A549 (cell line): ENCODE measurements at regions not wholly inside any gene's neighbourhood (a gene's known extent, or its start where the extent isn't known, plus 50 kb on each side); places are given as distances from the start of the nearest gene placed in this dataset.

Source experiments
- ATAC-seq, 2 experiments: fragments of 200-7000 bp in 1 of 2; fragments of >200 bp in 1 of 2; cut with Nextera tagmentation in 1 of 2; cut with Tn5 transposase in 1 of 2; 3 replicates each; pipeline versions ENCODE4 v1.8.0 to v1.9.1; 2018 to 2020; ENCODE audit warnings: mild to moderate bottlenecking in 1 of 2, moderate library complexity in 1 of 2
- CTCF ChIA-PET: fragments of 300-600 bp; sonication (Branson Sonifier 250); formaldehyde crosslinking; extraction: SDS; loops from one replicate; lab custom pipeline; 2021; ENCODE audit warnings: antibody characterized with exemption, inconsistent platforms; lab: Yijun Ruan, JAX
- POLR2A ChIA-PET: fragments of 350-600 bp; formaldehyde crosslinking; extraction: SDS; loops from one replicate; lab custom pipeline; 2021; ENCODE audit warnings: antibody characterized with exemption, inconsistent platforms; lab: Yijun Ruan, JAX
- DNase-seq, 2 experiments: peaks; one replicate each; pipeline versions ENCODE4 v3.0.0 to v3.0.0-alpha.2; 2011 to 2016; ENCODE audit warnings: low read depth in 1 of 2, low spot score in 1 of 2
- FAIRE-seq: peaks from 2 replicates; lab custom pipeline; 2011; peaks lifted over from hg19 to GRCh38; lab: Jason Lieb, UNC
- H3K27ac ChIP-seq, 2 experiments: fragments of >200 bp; sonication (Bioruptor Twin); formaldehyde crosslinking; 3 replicates each; pipeline ENCODE4 v1.5.1; 2016 to 2017
- H3K4me1 ChIP-seq: fragments of >200 bp; sonication (Bioruptor Twin); formaldehyde crosslinking; 3 replicates; pipeline ENCODE4 v1.6.1; 2016
- H3K4me2 ChIP-seq: fragments of >200 bp; sonication (Bioruptor Twin); formaldehyde crosslinking; 3 replicates; pipeline ENCODE4 v1.6.1; 2016
- H3K4me3 ChIP-seq: fragments of >200 bp; sonication (Bioruptor Twin); formaldehyde crosslinking; 3 replicates; pipeline ENCODE4 v1.5.1; 2016
- H3K9me3 ChIP-seq: fragments of >200 bp; sonication (Bioruptor Twin); formaldehyde crosslinking; 3 replicates; pipeline ENCODE4 v1.6.1; 2016
- BCL3 ChIP-seq: fragments of >200 bp; sonication (Bioruptor Twin); formaldehyde crosslinking; IDR thresholded peaks from 3 replicates; pipeline ENCODE4 v1.6.1; 2016
- BHLHE40 ChIP-seq: IDR thresholded peaks from 2 replicates; pipeline ENCODE4 v1.6.1; 2012; ENCODE audit warnings: low read depth, low read length, inconsistent platforms
- CBX2 ChIP-seq: fragments of 200-600 bp; sonication (generic); IDR thresholded peaks from 2 replicates; pipeline ENCODE4 v1.6.1; 2016; ENCODE audit warnings: low read depth, mild to moderate bottlenecking, borderline replicate concordance
- CBX8 ChIP-seq: fragments of 200-600 bp; sonication (generic); IDR thresholded peaks from 2 replicates; pipeline ENCODE4 v1.6.1; 2016
- CHD2 ChIP-seq: fragments of 150-350 bp; IDR thresholded peaks from 2 replicates; pipeline ENCODE4 v1.6.1; 2014; ENCODE audit warnings: low read length; ENCODE audit not compliant: partially characterized antibody
- CTCF ChIP-seq: fragments of >200 bp; sonication (Bioruptor Twin); formaldehyde crosslinking; IDR thresholded peaks from 3 replicates; pipeline ENCODE4 v1.5.1; 2016
- EHF ChIP-seq: fragments of 250-450 bp; sonication (Bioruptor Pico); IDR thresholded peaks from 2 replicates; pipeline ENCODE4 v1.5.0; 2020; ENCODE audit warnings: mild to moderate bottlenecking
- EP300 ChIP-seq, 2 experiments: fragments of >200 bp; sonication (Bioruptor Twin); formaldehyde crosslinking; IDR thresholded peaks; 2 replicates in 1 of 2; 3 replicates in 1 of 2; pipeline ENCODE4 v1.6.1; 2016 to 2017
- FOSB ChIP-seq: fragments of 250-450 bp; sonication (Bioruptor Pico); IDR thresholded peaks from 2 replicates; pipeline ENCODE4 v1.5.0; 2020; ENCODE audit warnings: mild to moderate bottlenecking, moderate library complexity
- FOSL2 ChIP-seq, 2 experiments: fragments of 450-650 bp in 1 of 2; fragments of >200 bp in 1 of 2; sonication (Bioruptor Twin) in 1 of 2; formaldehyde crosslinking; IDR thresholded peaks; 2 replicates each; pipeline versions ENCODE4 v1.5.0 to v1.6.1; 2016 to 2020; ENCODE audit warnings: mild to moderate bottlenecking in 1 of 2, moderate library complexity in 1 of 2
- HDAC2 ChIP-seq: fragments of 200-600 bp; sonication (generic); IDR thresholded peaks from 2 replicates; pipeline ENCODE4 v1.6.1; 2016
- KDM5A ChIP-seq: fragments of 200-600 bp; sonication (generic); IDR thresholded peaks from 2 replicates; pipeline ENCODE4 v1.6.1; 2016; ENCODE audit warnings: antibody characterized with exemption, mild to moderate bottlenecking
- NR3C1 ChIP-seq: fragments of >200 bp; sonication (Bioruptor Twin); formaldehyde crosslinking; IDR thresholded peaks from 3 replicates; pipeline ENCODE4 v1.6.1; 2017
- PBX3 ChIP-seq: IDR thresholded peaks from 2 replicates; pipeline ENCODE4 v1.6.1; 2012
- POLR2AphosphoS2 ChIP-seq: conservative IDR thresholded peaks from 2 replicates; pipeline ENCODE4 v1.6.1; 2012; ENCODE audit warnings: low read length, improper control_type of control experiment, inconsistent platforms
- RAD21 ChIP-seq, 2 experiments: fragments of >200 bp in 1 of 2; sonication (Bioruptor Twin) in 1 of 2; formaldehyde crosslinking in 1 of 2; IDR thresholded peaks in 1 of 2; conservative IDR thresholded peaks in 1 of 2; 2 replicates in 1 of 2; 3 replicates in 1 of 2; pipeline ENCODE4 v1.6.1; 2012 to 2018; ENCODE audit warnings: inconsistent platforms in 1 of 2
- RARB ChIP-seq: fragments of 250-450 bp; sonication (Bioruptor Pico); IDR thresholded peaks from 2 replicates; pipeline ENCODE4 v1.8.0; 2021; ENCODE audit warnings: mild to moderate bottlenecking, moderate library complexity
- SMC3 ChIP-seq: fragments of >200 bp; sonication (Bioruptor Twin); formaldehyde crosslinking; IDR thresholded peaks from 3 replicates; pipeline ENCODE4 v1.6.1; 2018; ENCODE audit warnings: inconsistent platforms
- SREBF2 ChIP-seq: fragments of 450-650 bp; IDR thresholded peaks from 2 replicates; pipeline ENCODE4 v1.6.1; 2014; ENCODE audit warnings: mild to moderate bottlenecking, moderate library complexity
- ZC3H11A ChIP-seq: fragments of 450-650 bp; IDR thresholded peaks from 2 replicates; pipeline ENCODE4 v1.6.1; 2014; ENCODE audit warnings: antibody characterized with exemption, mild to moderate bottlenecking
- ZNF302 ChIP-seq: fragments of 250-450 bp; sonication (Bioruptor Pico); IDR thresholded peaks from 2 replicates; pipeline ENCODE4 v1.9.0; 2021; ENCODE audit warnings: inconsistent platforms, mild to moderate bottlenecking, moderate library complexity
- WGBS: methylation state at CpG from one replicate; pipeline ENCODE4 v1.1.6; 2017; ENCODE audit errors: missing lambda C conversion rate; 5-methylcytosine and 5-hydroxymethylcytosine counted together

DNA sequence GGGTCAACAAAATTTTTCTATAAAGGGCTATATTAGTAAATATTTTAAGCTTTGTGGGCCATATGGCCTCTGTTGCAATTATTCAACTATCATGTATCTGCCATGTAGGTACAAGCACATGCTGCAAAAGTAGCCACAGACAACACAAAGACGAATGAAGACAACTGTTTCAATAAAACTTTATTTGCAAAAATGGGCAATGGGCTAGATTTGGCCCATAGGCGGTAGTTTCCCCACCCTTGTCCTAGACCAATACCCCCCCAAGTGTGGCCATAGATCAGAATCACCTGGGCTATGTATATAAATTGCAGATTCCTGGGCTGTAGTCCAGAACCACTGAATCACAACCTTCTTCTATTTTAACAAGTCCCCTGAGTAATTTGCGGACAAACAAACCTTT, 331.0 kb upstream of the PSMD7 start:
- 10% methylated on average over 3 of the region's 3 CpGs for WGBS
- DNase-seq = no peak
- no peak for FAIRE-seq
- no peak overlapping the region for H3K27ac ChIP-seq
- TF ChIP-seq HDAC2 (no peak), NR3C1 (no peak), CHD2 (no peak), FOSL2 (IDR thresholded peaks at IDR 0.05) (no peak), FOSL2 (CRISPR knock-in tag; IDR thresholded peaks at IDR 0.05) (no peak), CTCF (no peak), ZC3H11A (no peak), KDM5A (no peak)
- H3K9me3 ChIP-seq = peaks cover 16% of the 10 kb centered on the region; the same call in 2 of the 3 replicates
- no peak overlapping the region for H3K4me3 ChIP-seq
- POLR2A ChIA-PET = no interaction called here
- no peak for ATAC-seq
- CTCF ChIA-PET = no interaction called here
- no peak overlapping the region for H3K4me2 ChIP-seq
- no peaks in the 10 kb centered on the region for H3K4me1 ChIP-seq

GRCh38 chr16:73956587-73957494, 339.8 kb upstream of the PSMD7 start:
- ATAC-seq = peak; percentile 66 to 79; a peak in 4 of 6 replicates
- 20% methylated on average over 10 of the region's 10 CpGs for WGBS
- CTCF ChIA-PET = interaction anchor here (0.6 to 2.1 kb wide), 16 partner anchors 8 to 1890 kb away, joined by 3 to 10 read pairs (median 4); no protein-coding TSS in a partner anchor
- FAIRE-seq = peak; percentile 51
- POLR2A ChIA-PET = no interaction called here
- Histone ChIP-seq H3K4me2 (no peak overlapping the region), H3K4me3 (no peak overlapping the region), H3K9me3 (peaks cover 2% of the 10 kb centered on the region; the same call in 1 of the 3 replicates), H3K27ac (no peak overlapping the region), H3K4me1 (no peaks in the 10 kb centered on the region)
- TF ChIP-seq RAD21 (conservative IDR thresholded peaks at IDR 0.05 in 1 of 2, IDR thresholded peaks at IDR 0.05 in 1 of 2) = peak; percentile 72 to 74
- peak; percentile 86 for TF ChIP-seq CTCF
- no peak for TF ChIP-seq ZNF302 (CRISPR knock-in tag)
- no peak for TF ChIP-seq EP300 (IDR thresholded peaks at IDR 0.05)
- TF ChIP-seq EHF (CRISPR knock-in tag) = no peak
- no peak for TF ChIP-seq BHLHE40
- no peak for TF ChIP-seq CBX8
- TF ChIP-seq CBX2 = no peak
- TF ChIP-seq BCL3 = no peak
- TF ChIP-seq SREBF2 = no peak
- TF ChIP-seq FOSB (CRISPR knock-in tag) = no peak
- no peak for TF ChIP-seq POLR2AphosphoS2
- no peak for TF ChIP-seq RARB (CRISPR knock-in tag)
- no peak for TF ChIP-seq PBX3
- TF ChIP-seq SMC3 = peak; percentile 67
- peak; percentile 37 to 52 for DNase-seq
